ENCODE measurements at regions not wholly inside any gene's neighbourhood (a gene's known extent, or its start where the extent isn't known, plus 50 kb on each side); places are given as distances from the start of the nearest gene placed in this dataset.
"Not testable (repeated sequence)": the region's sequence is repeated elsewhere in the genome, so short reads cannot be mapped to it uniquely, and the experiment has no call there.

DNA sequence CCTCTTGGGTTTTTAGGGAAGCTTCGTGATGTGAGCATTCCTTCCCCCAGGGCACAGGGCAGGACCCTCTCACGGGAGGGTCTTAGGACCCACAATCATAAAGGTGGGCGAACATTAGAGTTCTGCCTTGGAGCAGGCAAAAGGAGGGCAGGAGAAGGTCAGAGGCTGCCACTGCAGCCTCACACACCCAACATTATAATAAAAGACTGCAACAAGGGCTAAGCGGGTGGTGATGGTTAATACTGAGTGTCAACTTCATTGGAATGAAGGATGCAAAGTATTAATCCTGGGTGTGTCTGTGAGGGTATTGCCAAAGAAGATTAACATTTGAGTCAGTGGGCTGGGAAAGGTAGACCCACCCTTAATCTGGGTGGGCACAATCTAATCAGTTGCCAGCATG lies 206.6 kb upstream of the C2CD4B start:
- TF ChIP-seq, protein P1, sequence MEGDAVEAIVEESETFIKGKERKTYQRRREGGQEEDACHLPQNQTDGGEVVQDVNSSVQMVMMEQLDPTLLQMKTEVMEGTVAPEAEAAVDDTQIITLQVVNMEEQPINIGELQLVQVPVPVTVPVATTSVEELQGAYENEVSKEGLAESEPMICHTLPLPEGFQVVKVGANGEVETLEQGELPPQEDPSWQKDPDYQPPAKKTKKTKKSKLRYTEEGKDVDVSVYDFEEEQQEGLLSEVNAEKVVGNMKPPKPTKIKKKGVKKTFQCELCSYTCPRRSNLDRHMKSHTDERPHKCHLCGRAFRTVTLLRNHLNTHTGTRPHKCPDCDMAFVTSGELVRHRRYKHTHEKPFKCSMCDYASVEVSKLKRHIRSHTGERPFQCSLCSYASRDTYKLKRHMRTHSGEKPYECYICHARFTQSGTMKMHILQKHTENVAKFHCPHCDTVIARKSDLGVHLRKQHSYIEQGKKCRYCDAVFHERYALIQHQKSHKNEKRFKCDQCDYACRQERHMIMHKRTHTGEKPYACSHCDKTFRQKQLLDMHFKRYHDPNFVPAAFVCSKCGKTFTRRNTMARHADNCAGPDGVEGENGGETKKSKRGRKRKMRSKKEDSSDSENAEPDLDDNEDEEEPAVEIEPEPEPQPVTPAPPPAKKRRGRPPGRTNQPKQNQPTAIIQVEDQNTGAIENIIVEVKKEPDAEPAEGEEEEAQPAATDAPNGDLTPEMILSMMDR (IDR thresholded peaks at IDR 0.05), result not testable (repeated sequence)
- not testable (repeated sequence) for TF ChIP-seq POLR2A (IDR thresholded peaks at IDR 0.05)
